ENCODE measurements at regions not wholly inside any gene's neighbourhood (a gene's known extent, or its start where the extent isn't known, plus 50 kb on each side); places are given as distances from the start of the nearest gene placed in this dataset.

DNA sequence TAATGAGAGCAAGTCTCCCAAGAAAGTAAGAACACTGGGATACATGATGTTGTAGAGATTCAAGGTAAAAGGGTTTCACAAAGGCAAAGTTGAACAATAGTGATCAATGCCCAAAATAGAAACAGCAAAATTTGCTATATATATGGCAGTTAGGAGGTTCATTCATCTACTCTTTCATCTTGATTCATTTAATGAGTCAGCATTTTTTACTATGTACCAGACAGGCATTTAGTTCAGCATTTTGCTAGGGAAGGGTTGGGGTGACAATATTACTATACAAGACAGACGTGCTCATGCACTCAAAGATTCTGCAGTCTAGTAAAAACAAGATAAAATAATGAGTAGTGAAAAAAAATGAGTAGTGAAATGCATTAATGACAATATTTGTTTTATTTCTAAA is 264.9 kb upstream of the LMO3 start:
- no peaks in the 10 kb centered on the region for H3K36me3 ChIP-seq (ENCODE audit: control insufficient read depth in 2 of 3, insufficient read depth in 3 of 3, low read length in 3 of 3)
- H3K9ac ChIP-seq (ENCODE audit: low read length in 3 of 3), result no peak overlapping the region
- TF ChIP-seq, protein P1, sequence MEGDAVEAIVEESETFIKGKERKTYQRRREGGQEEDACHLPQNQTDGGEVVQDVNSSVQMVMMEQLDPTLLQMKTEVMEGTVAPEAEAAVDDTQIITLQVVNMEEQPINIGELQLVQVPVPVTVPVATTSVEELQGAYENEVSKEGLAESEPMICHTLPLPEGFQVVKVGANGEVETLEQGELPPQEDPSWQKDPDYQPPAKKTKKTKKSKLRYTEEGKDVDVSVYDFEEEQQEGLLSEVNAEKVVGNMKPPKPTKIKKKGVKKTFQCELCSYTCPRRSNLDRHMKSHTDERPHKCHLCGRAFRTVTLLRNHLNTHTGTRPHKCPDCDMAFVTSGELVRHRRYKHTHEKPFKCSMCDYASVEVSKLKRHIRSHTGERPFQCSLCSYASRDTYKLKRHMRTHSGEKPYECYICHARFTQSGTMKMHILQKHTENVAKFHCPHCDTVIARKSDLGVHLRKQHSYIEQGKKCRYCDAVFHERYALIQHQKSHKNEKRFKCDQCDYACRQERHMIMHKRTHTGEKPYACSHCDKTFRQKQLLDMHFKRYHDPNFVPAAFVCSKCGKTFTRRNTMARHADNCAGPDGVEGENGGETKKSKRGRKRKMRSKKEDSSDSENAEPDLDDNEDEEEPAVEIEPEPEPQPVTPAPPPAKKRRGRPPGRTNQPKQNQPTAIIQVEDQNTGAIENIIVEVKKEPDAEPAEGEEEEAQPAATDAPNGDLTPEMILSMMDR (IDR thresholded peaks at IDR 0.05; ENCODE audit: borderline replicate concordance, extremely low read depth, insufficient read depth), result no peak
- H3K27ac ChIP-seq (ENCODE audit: low read depth in 2 of 2, low read length in 2 of 2), result no peak overlapping the region
- no peaks in the 10 kb centered on the region for H3K4me1 ChIP-seq (ENCODE audit: control insufficient read depth in 2 of 3, insufficient read depth in 2 of 3, low read depth in 1 of 3, low read length in 3 of 3)
- intact Hi-C loops (cut with DNase I), result no loop called here
- DNase-seq (no peak), FAIRE-seq (no peak)
- no peaks in the 10 kb centered on the region for H3K9me3 ChIP-seq (ENCODE audit: control insufficient read depth in 2 of 3, insufficient read depth in 1 of 3, low read length in 3 of 3)
- no peak overlapping the region for H3K4me3 ChIP-seq (ENCODE audit: low read length in 3 of 3)
- H3K27me3 ChIP-seq (ENCODE audit: control insufficient read depth, insufficient read depth, low read length), result no peaks in the 10 kb centered on the region

DNA sequence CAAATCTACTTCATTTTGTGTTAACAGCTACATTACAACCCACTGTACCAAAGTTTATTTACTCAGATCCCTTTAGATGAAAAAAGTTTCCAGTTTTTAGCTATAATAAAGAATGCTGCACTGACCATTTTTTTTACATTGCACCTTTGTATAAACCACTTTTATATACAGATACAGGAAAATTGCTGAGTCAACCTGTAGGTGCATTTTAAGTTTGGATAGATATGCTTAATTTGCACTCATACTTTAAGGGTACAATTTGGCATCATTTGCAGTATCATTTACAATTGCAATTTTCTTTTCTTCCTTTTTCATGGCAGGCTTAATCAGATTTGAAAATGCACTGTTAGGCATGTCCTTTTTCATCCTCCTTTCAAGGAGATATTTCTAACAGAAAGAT is 257.8 kb upstream of the LMO3 start:
- TF ChIP-seq, protein P1 (IDR thresholded peaks at IDR 0.05; ENCODE audit: borderline replicate concordance, extremely low read depth, insufficient read depth), result no peak
- no peaks in the 10 kb centered on the region for H3K9me3 ChIP-seq (ENCODE audit: control insufficient read depth in 2 of 3, insufficient read depth in 1 of 3, low read length in 3 of 3)
- H3K36me3 ChIP-seq (ENCODE audit: control insufficient read depth in 2 of 3, insufficient read depth in 3 of 3, low read length in 3 of 3), result no peaks in the 10 kb centered on the region
- no peak overlapping the region for H3K27ac ChIP-seq (ENCODE audit: low read depth in 2 of 2, low read length in 2 of 2)
- H3K4me1 ChIP-seq (ENCODE audit: control insufficient read depth in 2 of 3, insufficient read depth in 2 of 3, low read depth in 1 of 3, low read length in 3 of 3), result no peaks in the 10 kb centered on the region
- FAIRE-seq (no peak), DNase-seq (no peak)
- intact Hi-C loops (cut with DNase I), result no loop called here
- no peaks in the 10 kb centered on the region for H3K27me3 ChIP-seq (ENCODE audit: control insufficient read depth, insufficient read depth, low read length)
- H3K4me3 ChIP-seq (ENCODE audit: low read length in 3 of 3), result no peak overlapping the region
- no peak overlapping the region for H3K9ac ChIP-seq (ENCODE audit: low read length in 3 of 3)

DNA sequence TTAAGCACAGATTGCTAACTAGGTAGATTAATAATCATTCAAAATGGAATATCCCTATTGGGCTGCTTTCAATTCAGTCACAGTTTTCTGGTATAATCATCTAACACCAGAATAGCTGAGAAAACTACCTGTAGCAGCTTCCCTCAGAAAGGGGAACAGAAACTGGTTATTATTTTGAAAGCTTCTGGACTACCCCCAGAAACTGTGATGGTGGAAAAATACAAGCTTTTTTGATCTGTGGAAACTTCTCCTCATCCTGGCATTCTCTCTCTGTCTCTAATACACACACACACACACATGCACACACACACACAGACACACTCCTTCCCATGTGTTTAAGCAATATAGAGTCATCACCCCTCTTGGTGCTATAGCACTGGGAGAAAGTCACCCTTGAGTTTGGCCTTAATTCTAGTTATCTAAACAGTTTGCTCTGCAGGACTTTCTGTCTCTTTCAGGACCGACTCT is 251.5 kb upstream of the LMO3 start:
- no peaks in the 10 kb centered on the region for H3K36me3 ChIP-seq (ENCODE audit: control insufficient read depth in 2 of 3, insufficient read depth in 3 of 3, low read length in 3 of 3)
- intact Hi-C loops (cut with DNase I), result no loop called here
- no peak for DNase-seq
- FAIRE-seq, result no peak
- H3K4me3 ChIP-seq (ENCODE audit: low read length in 3 of 3), result no peak overlapping the region
- H3K9ac ChIP-seq (ENCODE audit: low read length in 3 of 3), result no peak overlapping the region
- TF ChIP-seq, protein P1 (IDR thresholded peaks at IDR 0.05; ENCODE audit: borderline replicate concordance, extremely low read depth, insufficient read depth), result no peak
- no peaks in the 10 kb centered on the region for H3K27me3 ChIP-seq (ENCODE audit: control insufficient read depth, insufficient read depth, low read length)
- no peaks in the 10 kb centered on the region for H3K4me1 ChIP-seq (ENCODE audit: control insufficient read depth in 2 of 3, insufficient read depth in 2 of 3, low read depth in 1 of 3, low read length in 3 of 3)
- H3K9me3 ChIP-seq (ENCODE audit: control insufficient read depth in 2 of 3, insufficient read depth in 1 of 3, low read length in 3 of 3), result no peaks in the 10 kb centered on the region
- H3K27ac ChIP-seq (ENCODE audit: low read depth in 2 of 2, low read length in 2 of 2), result no peak overlapping the region

DNA sequence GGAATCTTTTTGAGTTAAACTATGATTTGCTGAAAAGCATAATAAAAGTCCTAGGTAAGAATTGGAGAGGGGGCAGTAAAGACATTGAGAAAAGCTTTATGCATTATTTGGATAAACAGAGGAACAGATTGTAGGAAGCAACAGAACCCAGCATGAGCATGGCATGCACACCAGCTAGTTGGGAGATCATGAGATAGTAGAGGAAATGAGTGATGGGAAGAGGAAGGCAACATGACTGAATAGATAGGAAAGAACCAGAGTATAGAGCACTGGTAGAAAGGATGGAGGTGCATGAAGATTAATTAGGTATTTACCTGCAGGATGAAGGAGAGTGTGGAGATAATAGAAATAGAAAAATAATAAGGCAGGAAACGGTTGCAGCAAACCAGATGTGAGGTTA is 248.5 kb upstream of the LMO3 start:
- Histone ChIP-seq H3K9me3 (ENCODE audit: control insufficient read depth in 2 of 3, insufficient read depth in 1 of 3, low read length in 3 of 3) (no peaks in the 10 kb centered on the region), H3K27me3 (ENCODE audit: control insufficient read depth, insufficient read depth, low read length) (no peaks in the 10 kb centered on the region), H3K4me3 (ENCODE audit: low read length in 3 of 3) (no peak overlapping the region), H3K4me1 (ENCODE audit: control insufficient read depth in 2 of 3, insufficient read depth in 2 of 3, low read depth in 1 of 3, low read length in 3 of 3) (no peaks in the 10 kb centered on the region), H3K9ac (ENCODE audit: low read length in 3 of 3) (no peak overlapping the region), H3K36me3 (ENCODE audit: control insufficient read depth in 2 of 3, insufficient read depth in 3 of 3, low read length in 3 of 3) (no peaks in the 10 kb centered on the region), H3K27ac (ENCODE audit: low read depth in 2 of 2, low read length in 2 of 2) (no peak overlapping the region)
- DNase-seq, result no peak
- FAIRE-seq, result no peak
- TF ChIP-seq, protein P1 (IDR thresholded peaks at IDR 0.05; ENCODE audit: borderline replicate concordance, extremely low read depth, insufficient read depth), result no peak
- intact Hi-C loops (cut with DNase I), result no loop called here

Data from kidney (tissue), 13 donors.